Astrocyte of the hippocampus (primary cell): ENCODE measurements at regions not wholly inside any gene's neighbourhood (a gene's known extent, or its start where the extent isn't known, plus 50 kb on each side); places are given as distances from the start of the nearest gene placed in this dataset.
A peak's percentile ranks its signal among the peaks of the same experiment; 100 is the strongest.
"Not testable (repeated sequence)": the region's sequence is repeated elsewhere in the genome, so short reads cannot be mapped to it uniquely, and the experiment has no call there.

Experiments
- DNase-seq: peaks from one replicate; pipeline ENCODE4 v3.0.0; 2011; ENCODE audit warnings: low read depth, low spot score

GRCh38 chr2:61677306-61677705 is 139.2 kb upstream of the XPO1 start:
- DNase-seq = no peak

DNA sequence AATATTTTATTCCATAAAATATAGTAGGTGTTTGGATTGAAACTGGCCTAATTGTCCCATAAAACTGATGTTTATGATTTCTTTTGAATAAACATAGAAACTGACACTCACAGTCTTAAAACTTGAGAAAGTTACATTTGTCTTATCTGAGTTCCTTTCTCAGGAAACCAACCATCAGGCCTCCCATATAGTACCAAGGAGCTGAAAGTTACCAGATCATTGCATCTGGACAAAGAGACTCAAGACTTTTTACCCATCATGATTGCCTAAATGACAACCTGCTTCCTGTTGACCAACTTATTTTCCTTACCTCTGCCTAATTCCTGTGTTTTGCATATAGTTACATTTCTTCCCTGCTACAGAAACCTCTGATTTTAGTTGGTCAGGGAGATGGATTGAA is 137.0 kb upstream of the XPO1 start:
- no peak for DNase-seq

- peak; percentile 23 for DNase-seq
Observed at GRCh38 chr2:61671561-61672315, 133.6 kb upstream of the XPO1 start.

DNA sequence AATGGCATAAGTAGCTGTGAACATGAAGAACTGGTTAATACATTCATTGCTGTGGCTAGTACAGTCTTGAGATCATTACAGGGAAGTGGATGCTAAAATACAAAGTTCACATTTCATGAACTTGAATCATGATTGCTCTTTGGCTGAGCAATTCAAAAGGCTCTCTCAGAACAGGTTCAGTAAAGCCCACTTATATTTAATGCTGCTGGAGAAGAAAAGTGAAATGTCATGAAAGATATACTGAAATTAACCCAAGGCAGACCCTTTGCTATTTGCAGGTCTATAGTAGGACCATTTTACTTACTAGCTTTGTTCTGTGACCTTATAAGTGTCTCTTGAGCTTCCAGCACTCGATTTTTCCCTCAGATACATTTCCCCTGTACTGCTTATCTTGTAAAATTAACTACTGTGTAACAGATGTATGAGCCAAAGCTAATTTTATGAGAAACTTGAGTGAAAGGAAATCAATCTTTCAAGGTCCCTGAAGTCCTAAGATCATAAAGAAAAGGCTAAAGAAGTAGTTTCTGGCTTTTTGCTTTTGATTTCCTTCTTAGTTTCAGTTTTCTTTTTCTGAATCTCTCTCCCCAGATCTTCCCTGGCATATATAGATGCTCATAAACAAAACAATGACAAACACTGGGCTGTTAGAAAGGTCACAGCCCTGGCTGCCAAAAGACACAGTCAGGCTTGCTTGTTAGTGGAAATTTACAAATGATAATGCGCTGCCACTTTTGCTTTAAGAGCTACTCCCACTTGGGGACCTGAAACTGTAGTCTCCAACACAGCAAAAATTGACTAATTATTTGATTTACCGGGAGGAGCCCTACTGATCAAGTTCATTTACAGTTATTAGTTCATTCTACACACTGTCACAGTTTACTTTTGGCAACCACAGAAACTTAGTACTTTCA is 132.7 kb upstream of the XPO1 start:
- peak; percentile 40 for DNase-seq

- DNase-seq = no peak
Observed at GRCh38 chr2:61664190-61664589, 126.0 kb upstream of the XPO1 start.

GRCh38 chr2:61662990-61663389 is 124.8 kb upstream of the XPO1 start:
- DNase-seq = no peak

- peak; percentile 60 for DNase-seq
Observed at GRCh38 chr2:61660511-61661388, 122.6 kb upstream of the XPO1 start.

GRCh38 chr2:61658841-61659780 is 121.0 kb upstream of the XPO1 start:
- DNase-seq = peak; percentile 53

DNA sequence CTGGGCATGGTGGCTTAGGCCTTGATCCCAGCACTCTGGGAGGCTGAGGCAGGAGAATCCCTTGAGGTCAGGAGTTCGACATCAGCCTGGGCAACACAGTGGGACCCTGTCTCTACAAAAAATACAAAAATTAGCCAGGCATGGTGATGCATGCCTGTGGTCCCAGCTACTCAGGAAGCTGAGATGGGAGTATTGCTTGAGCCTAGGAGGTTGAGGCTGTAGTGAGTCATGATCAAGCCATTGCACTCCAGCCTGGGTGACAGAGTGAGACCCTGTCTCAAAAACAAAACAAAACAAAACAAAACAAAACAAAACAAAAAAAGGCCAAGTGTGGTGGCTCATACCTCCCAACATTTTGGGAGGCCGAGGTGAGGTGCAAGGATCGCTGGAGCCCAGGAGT is 111.8 kb upstream of the XPO1 start:
- not testable (repeated sequence) for DNase-seq

GRCh38 chr2:61649021-61649420 is 110.9 kb upstream of the XPO1 start:
- DNase-seq = no peak

GRCh38 chr2:61647044-61647443 is 108.9 kb upstream of the XPO1 start:
- no peak for DNase-seq

- DNase-seq = peak; percentile 81
Observed at GRCh38 chr2:61645911-61646310, 107.8 kb upstream of the XPO1 start.

GRCh38 chr2:61643153-61643552 is 105.0 kb upstream of the XPO1 start:
- DNase-seq = not testable (repeated sequence)

DNA sequence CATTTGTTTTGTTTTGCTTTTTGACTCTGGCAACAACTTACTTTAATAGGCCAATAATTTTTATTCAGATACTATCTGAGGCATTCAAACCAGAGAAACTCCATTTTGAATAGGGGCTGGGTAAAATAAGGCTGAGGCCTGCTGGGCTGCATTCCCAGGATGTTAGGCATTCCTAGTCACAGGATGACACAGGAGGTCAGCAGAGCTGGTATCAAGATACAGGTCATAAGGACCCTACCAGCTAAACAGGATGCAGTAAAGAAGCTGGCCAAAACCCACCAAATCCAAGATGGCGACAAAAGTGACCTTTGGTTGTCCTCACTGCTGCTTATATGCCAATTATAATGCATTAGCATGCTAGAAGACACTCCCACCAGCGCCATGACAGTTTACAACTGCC is 102.2 kb upstream of the XPO1 start:
- DNase-seq = no peak

GRCh38 chr2:61639721-61640120 is 101.6 kb upstream of the XPO1 start:
- DNase-seq = no peak

DNA sequence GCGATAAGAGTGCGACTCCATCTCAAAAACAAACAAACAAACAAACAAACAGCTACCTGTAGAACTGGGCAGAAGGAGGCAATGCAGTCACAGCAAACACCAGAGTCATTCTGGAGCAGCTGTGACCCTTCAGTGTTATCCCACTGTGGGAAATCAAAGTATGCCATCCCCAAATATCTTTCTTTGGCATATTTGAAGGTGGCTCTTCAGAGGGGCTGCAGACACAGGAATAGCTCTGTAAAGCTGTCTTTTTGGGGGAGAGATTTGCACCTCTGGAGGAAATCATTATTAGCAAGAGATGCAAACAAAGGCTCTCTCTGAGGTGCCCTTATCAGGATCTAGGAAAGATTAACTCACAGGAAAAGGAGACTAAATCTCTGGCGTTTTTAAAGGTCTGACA is 98.5 kb upstream of the XPO1 start:
- no peak for DNase-seq

- no peak for DNase-seq
Observed at GRCh38 chr2:61634512-61634911, 96.4 kb upstream of the XPO1 start.

DNA sequence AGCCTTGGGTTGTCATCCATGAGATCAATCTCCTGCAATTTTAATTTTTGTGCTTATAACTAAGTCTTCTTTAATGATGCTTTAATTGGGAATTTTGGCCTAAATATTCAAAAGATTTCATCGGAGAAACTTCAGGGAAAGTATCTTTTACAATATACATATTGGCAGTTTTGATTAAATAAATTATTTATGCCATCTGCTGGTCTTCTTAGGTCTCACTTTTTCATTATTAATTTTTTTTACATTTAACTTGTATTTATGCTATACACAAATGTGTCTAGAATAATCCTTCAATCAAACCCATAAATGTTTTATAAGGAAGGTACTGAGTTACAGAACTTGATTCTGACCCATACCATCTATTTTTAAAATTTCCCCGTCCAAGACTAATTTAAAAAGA is 95.1 kb upstream of the XPO1 start:
- DNase-seq = no peak

GRCh38 chr2:61632276-61633169 is 94.4 kb upstream of the XPO1 start:
- DNase-seq = peak; percentile 60

DNA sequence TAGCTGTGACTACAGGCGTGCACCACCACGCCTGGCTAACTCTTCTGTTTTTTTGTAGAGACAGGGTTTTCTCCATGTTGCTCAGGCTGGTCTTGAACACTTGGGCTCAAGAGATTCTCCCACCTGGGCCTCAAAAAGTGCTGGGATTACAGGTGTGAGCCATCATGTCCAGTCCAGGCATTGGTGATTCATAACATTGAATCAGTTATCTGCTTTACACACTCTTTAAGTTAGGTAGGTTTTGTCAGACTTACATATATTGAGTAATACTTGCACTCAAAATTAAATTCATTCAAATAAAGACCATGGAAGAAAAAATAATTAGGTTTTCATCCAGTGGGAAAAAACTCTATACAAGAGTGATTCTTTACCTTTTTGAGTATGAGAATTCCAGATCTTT is 93.2 kb upstream of the XPO1 start:
- no peak for DNase-seq
